Hippocampal formation (tissue), 2 donors: ENCODE measurements at regions not wholly inside any gene's neighbourhood (a gene's known extent, or its start where the extent isn't known, plus 50 kb on each side); places are given as distances from the start of the nearest gene placed in this dataset.

Experiments used
- DNase-seq, 2 donors: peaks; one replicate each; lab custom pipeline; 2025; lab: John Stamatoyannopoulos, UW

DNA sequence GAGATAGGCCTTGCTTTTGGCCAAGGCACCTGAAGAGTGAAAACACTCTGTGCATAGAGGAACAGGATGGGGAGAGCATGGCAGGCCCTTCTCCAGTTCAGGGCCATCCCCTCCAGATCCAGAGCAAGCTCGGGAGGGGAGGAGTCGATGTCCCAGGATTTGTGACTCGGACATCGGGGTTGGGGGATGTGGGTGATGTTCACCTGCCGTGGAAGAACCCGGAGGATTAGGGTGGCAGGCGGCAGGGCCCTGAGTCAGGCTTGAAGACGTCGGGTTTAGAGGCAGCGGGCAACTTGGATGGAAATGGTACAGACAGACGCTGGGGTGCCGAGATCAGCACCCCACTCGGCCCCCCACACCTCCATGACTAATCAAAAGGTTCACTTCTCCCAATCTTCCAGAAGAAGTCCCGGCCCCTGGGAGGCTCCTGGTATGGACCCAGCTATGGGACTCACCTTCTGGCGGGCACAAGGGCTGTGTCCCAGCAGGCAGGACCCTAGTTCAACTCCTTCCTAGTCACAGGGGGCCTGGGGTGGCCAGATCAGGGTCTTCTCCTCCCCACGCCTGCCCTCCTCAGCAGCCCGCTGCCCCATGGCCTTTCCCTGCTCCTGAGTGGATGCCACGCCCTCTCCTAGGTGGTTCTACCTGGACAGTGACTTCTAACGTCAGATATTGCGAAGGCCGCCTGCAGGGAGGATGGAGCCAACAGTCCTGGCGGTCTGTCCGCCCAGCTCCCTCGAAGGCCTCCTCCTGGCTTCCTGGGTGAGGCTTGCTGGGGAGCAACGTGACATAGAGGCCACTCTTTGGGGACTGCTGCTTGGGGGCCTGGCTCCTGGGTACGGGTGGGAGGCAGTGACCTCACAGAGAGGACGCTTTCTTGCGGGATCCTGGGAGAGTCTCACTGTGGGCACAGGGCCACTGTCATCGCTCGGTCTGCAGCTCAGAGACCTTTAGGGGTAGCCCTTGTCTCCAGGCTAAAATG, 792.5 kb downstream of the BRD1 start:
- DNase-seq: no peak

DNA sequence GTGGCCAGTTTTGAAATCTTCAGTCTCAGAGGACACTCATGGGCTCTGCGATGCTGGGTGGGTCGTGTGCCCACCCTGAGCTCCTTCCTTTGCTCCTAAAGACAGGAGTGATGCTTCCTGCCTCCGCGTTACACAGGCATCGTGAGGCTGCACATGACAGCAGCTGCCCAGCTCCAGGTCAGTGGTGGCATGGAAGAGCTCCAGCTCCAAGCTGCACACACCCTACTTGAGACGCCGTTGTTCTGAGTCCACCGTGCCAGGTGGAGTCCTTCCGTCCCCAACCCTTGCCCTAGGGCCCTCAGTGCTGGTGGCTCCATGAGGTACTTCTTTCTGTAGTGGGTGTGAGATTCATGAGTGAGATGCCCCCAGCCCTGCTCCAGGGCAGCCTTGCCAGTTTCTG, 794.1 kb downstream of the BRD1 start:
- DNase-seq: no peak

GRCh38 chr22:49032821-49033220, 794.9 kb downstream of the BRD1 start:
- no peak for DNase-seq

GRCh38 chr22:49031746-49032330, 795.8 kb downstream of the BRD1 start:
- no peak for DNase-seq

DNA sequence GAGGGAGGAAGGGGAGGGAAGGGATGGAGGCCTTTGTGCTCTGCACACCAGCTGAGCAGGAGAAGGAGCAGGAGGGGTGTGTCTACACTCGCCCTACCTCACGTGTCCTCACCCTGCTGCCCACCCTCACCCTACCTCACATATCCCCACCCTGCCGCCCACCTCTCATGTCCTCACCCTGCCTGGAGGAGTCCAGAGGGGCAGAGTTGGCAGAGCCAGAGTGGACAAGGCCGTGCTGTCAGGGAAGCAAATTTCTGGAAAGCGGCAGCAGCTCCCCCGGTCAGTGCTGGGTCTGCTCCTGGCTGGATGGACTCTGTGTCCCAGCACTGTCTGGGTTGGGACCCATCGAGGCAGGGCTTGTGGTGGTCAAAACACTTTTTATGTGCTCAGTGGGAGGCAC, 799.6 kb downstream of the BRD1 start:
- no peak for DNase-seq

GRCh38 chr22:49027368-49027670, 800.4 kb downstream of the BRD1 start:
- DNase-seq: no peak

DNA sequence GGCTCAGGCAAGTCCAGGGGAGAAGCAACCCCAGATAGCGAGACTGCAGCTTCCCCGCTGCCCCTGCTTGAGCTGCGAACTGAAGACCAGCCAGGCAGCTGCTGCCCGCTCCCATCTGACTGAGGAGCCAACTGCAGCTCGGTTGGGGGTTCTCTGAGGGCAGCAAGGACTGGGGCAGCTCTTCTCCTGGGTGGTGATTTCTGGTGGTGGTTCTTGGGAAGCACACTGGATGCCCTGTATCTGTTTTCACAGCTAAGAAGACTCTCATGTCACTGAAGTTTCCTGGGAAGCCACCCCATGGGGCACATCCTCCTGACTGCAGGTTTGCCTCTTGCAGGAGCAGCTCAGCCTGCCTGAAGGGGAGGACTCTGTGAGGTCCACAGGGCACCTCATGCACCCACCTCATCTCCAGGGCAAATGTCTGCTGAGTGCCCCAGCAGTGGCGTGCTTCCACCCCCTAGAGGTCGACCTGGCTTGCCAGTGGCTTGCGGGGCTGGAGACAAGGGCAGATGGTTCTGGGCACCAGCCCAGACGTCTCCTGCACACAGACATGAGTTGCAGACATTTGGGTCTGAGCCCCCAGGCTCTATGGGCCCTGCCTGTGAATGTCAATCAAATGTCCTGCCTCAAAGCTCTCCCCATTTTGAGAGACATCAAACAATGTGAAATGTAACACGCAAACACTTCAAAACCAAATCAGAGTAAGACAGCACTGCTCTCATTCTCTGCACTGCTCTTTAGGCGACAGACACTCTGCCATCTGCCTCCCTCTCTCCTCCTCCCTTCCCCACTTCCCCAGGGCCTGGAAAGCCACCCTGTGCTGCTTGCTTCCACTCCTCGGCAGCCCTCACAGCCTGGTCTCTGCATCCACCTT, 800.9 kb downstream of the BRD1 start:
- peak; percentile 23 to 52 for DNase-seq

- no peak for DNase-seq
Measured at GRCh38 chr22:49025791-49026493, 801.7 kb downstream of the BRD1 start.

DNA sequence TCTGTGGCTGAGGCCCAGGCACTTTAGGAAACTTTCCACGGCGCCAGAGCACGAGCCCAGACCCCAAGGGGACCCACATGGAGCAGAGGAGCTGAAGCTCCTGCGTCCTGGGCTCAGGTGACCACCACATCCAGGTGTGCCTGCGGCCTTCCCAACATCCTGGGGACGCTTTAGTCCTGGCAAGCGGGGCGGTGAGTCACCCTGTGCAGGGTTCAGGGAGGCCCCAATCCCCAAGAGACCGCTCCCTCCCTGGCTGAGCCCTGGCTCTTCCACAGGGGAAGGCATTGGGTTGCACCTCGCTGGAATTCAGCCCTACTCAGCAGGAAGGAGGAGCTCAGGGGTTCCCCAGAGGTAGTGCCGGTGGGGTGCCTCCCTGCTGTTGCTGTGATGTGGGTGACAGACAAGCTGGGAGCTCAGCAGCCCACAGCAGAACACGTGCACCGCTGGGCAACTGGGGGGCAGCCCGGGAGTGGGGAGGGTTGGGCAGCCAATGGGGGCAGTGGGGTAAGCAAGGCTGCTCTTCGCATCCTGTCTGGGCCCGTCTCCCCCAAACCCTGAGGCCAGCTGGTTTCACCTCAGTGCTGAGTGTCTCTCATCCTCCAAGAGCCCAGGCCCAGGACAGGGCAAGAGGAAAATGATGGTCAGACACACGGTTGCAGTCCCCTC, 802.8 kb downstream of the BRD1 start:
- no peak for DNase-seq

DNA sequence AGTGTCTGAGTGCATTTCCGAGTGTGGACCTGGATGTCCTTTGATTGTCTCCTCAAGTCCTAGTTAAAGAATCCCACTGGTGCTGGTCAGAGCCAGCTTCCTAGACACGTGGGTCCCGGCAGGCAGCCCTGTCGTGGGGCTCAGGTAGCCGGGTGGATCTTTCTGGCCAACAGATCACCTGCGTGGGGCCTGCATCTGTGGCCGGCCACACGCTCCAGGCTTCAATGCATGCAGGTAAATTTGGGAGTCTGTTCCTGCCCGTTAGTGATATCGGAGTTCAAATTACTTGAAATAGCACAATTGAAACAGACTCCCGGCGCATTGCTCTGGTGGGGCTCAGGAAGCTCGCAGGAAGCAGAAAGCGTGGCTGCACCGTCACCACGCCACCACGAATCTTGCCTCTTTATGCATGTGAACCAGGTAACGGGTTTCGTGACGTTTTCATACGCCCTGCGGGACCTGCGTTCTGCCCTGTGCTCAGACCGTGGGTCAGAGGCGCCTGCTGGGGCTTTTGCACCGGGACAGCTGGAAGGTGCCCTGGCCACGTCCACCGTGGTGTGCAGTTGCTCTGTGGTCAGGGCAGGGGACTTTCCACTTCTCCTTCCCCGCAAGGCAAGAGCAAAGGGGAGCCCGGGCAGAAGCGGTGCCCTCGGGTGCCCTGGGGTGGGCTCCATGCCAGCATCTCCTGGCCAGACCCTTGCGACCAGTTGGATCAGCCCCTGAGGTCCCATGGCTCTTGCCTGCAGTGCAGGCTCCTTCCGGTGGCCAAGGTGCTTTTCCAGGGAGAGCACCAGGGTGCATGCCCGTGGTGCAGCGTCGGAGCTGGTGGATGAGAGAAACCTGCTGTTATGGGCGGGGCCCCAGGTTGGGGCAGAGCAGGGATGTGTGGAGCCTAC, 803.5 kb downstream of the BRD1 start:
- no peak for DNase-seq

GRCh38 chr22:49023161-49023878, 804.4 kb downstream of the BRD1 start:
- DNase-seq: no peak

GRCh38 chr22:49022816-49023160, 804.9 kb downstream of the BRD1 start:
- DNase-seq: no peak

DNA sequence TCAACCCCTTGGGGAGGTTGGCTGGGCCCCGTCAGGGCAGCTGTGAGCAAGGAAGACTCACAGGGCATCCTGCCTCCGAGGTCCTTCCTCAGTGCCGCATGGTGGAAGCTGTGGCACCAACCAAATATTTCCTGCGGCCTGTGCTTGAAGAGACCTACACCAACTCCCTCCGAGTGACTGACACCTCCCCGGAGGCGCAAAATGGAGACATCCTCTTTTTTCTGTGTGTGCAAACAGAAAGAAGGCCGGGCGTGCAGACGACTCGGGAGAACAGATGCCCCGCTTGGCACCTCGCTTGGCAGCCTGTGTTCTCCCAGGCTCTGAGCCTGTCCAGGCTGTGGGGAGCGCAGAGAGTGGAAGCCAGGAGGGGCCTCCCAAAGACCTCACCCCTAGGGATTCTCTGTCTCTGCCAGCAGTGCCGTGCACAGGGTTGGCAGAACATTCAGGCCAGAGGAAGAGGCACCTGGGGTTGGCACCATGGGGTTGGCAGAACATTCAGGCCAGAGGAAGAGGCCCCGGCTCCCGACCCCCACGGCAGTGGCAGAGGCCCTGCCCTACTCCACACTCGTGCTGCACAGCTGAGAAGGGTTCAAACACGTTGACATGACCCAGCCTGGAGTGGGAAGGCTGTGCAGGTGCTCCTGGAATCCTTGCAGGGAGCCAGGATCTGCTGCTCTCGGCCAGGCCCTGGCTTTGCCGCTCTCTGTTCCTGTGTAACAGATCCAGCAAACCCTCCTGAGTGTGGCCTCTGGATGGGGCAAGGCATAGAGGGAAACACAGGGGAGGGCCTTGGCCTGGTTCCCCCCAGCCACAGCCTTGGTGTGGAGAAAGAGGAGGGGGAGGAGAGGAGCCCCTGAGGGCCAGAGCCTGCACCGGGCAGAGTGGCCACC, 805.5 kb downstream of the BRD1 start:
- peak in 1 of 2 donors; percentile 12 for DNase-seq

DNA sequence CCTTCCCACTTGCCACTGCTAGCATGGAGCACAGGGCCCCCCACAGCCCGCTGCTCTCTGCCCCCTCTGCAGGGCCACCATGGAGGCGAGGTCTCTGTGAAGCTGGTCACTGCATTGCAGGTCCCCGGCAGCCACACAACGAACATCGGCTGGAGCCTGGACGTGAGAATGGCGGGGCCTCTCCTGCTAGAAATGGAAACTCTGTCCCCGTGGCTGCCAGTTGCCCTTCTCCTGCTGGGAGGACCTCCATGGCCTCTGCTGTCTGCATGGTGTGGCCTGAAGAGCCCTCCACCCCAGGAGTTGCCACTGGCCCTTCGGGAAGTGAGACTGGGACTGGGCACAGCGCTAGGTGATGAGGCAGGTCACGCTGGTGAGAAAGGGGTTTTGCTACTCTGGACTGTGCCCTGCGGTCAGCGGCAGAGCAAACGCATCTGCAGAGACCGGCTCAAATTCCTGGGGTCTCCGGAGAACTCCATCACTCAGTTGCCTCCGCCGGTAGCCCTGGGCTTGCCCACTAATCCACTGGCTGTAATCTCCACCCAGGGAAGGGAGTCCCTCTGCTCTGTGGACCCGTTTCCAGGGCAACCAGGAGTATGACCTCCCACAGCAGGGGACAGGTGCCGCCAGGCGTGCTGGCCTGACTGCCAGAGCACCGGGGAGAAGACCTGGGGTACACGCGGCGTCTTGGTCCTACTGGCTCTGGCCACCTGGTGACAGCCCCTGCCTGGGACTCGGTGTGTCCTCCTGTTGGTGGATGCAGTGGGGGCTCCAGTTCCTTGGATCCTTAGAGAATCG, 806.3 kb downstream of the BRD1 start:
- no peak for DNase-seq

- DNase-seq: no peak
Measured at GRCh38 chr22:49019737-49020713, 807.6 kb downstream of the BRD1 start.

DNA sequence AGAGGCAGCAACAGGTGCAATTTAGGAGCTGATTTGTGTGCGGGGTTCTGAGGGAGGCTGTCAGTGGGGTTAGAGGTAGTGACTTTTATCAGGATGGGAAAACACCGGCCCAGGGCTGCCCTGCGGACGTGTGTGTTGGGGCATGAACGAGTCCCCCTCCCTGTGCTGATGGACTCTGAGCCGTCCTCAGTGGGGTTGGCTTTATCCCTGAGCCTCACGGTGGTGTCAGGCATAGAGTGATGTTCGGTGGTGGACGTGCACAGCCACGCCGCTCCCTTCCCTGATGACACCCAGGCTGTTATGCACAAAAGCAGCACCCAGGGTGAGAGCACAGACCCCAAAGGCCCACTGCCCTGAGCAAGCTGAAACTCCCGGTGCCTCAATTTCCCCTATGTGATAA, 809.1 kb downstream of the BRD1 start:
- no peak for DNase-seq
